Activated CD4-positive, alpha-beta memory T cell treated with anti-CD3 and anti-CD28 coated beads for 36 hours (primary cell): ENCODE measurements at regions not wholly inside any gene's neighbourhood (a gene's known extent, or its start where the extent isn't known, plus 50 kb on each side); places are given as distances from the start of the nearest gene placed in this dataset.

ENCODE experiments used
- CTCF ChIA-PET: fragments of 350-600 bp; sonication (Branson Sonifier 250); formaldehyde crosslinking; loops from one replicate; lab custom pipeline; 2021; ENCODE audit warnings: antibody characterized with exemption, inconsistent platforms; lab: Charles Lee
- POLR2A ChIA-PET: fragments of 350-600 bp; sonication (Branson Sonifier 250); formaldehyde crosslinking; loops from one replicate; lab custom pipeline; 2021; ENCODE audit warnings: antibody characterized with exemption; lab: Charles Lee
- DNase-seq: peaks from one replicate; pipeline ENCODE4 v3.0.0-alpha.2; 2020
- H3K27ac Mint-ChIP-seq: one replicate; pipeline ENCODE4 v1.8.0; 2021; ENCODE audit warnings: mixed read lengths
- H3K27me3 Mint-ChIP-seq: one replicate; pipeline ENCODE4 v1.8.0; 2021; ENCODE audit warnings: mixed read lengths
- H3K36me3 Mint-ChIP-seq: one replicate; pipeline ENCODE4 v1.8.0; 2021; ENCODE audit warnings: mixed read lengths
- H3K4me1 Mint-ChIP-seq: one replicate; pipeline ENCODE4 v1.8.0; 2021; ENCODE audit warnings: low read depth, mixed read lengths
- H3K4me3 Mint-ChIP-seq: one replicate; pipeline ENCODE4 v1.8.0; 2021; ENCODE audit warnings: mild to moderate bottlenecking, mixed read lengths
- H3K9me3 Mint-ChIP-seq: one replicate; pipeline ENCODE4 v1.8.0; 2021; ENCODE audit warnings: mixed read lengths
- intact Hi-C: fragments of 100-400 bp; cut with micrococcal nuclease; formaldehyde crosslinking; loops from one replicate; pipeline ENCODE4 v1.15.1; 2023

- H3K9me3 Mint-ChIP-seq: no peaks in the 10 kb centered on the region
- H3K4me3 Mint-ChIP-seq: no peak overlapping the region
- no peaks in the 10 kb centered on the region for H3K27me3 Mint-ChIP-seq
- ChIA-PET CTCF (no interaction called here), POLR2A (no interaction called here)
- intact Hi-C loops: no loop called here
- no peak for DNase-seq
- H3K27ac Mint-ChIP-seq: no peak overlapping the region
- no peaks in the 10 kb centered on the region for H3K4me1 Mint-ChIP-seq
- no peaks in the 10 kb centered on the region for H3K36me3 Mint-ChIP-seq
Measured at GRCh38 chr12:23066095-23066494, 441.1 kb downstream of the ETNK1 start.

- H3K4me1 Mint-ChIP-seq: no peaks in the 10 kb centered on the region
- POLR2A ChIA-PET: no interaction called here
- no peak for DNase-seq
- no peaks in the 10 kb centered on the region for H3K36me3 Mint-ChIP-seq
- no peaks in the 10 kb centered on the region for H3K27me3 Mint-ChIP-seq
- H3K9me3 Mint-ChIP-seq: peaks cover under 1% of the 10 kb centered on the region
- CTCF ChIA-PET: interaction anchor here (0.6 kb wide), 1 partner anchor 65 kb away, joined by 3 read pairs; no protein-coding TSS in a partner anchor
- no peak overlapping the region for H3K27ac Mint-ChIP-seq
- no peak overlapping the region for H3K4me3 Mint-ChIP-seq
- intact Hi-C loops: no loop called here
Measured at GRCh38 chr12:23083267-23083666, 458.3 kb downstream of the ETNK1 start.

GRCh38 chr12:23084236-23084995 is 459.4 kb downstream of the ETNK1 start:
- ChIA-PET CTCF (no interaction called here), POLR2A (no interaction called here)
- Mint-ChIP-seq H3K4me1 (no peaks in the 10 kb centered on the region), H3K36me3 (no peaks in the 10 kb centered on the region), H3K27me3 (no peaks in the 10 kb centered on the region), H3K27ac (no peak overlapping the region), H3K4me3 (no peak overlapping the region), H3K9me3 (peaks cover 2% of the 10 kb centered on the region)
- no peak for DNase-seq
- intact Hi-C loops: no loop called here

- H3K36me3 Mint-ChIP-seq: no peaks in the 10 kb centered on the region
- intact Hi-C loops: no loop called here
- H3K4me3 Mint-ChIP-seq: no peak overlapping the region
- ChIA-PET CTCF (no interaction called here), POLR2A (no interaction called here)
- H3K27ac Mint-ChIP-seq: no peak overlapping the region
- no peaks in the 10 kb centered on the region for H3K4me1 Mint-ChIP-seq
- H3K27me3 Mint-ChIP-seq: no peaks in the 10 kb centered on the region
- peaks cover 10% of the 10 kb centered on the region for H3K9me3 Mint-ChIP-seq
- no peak for DNase-seq
Measured at GRCh38 chr12:23088594-23088993, 463.6 kb downstream of the ETNK1 start.

GRCh38 chr12:23093488-23093887 is 468.5 kb downstream of the ETNK1 start:
- CTCF ChIA-PET: no interaction called here
- POLR2A ChIA-PET: no interaction called here
- Mint-ChIP-seq H3K9me3 (peaks cover 8% of the 10 kb centered on the region), H3K4me3 (no peak overlapping the region), H3K4me1 (no peaks in the 10 kb centered on the region), H3K36me3 (no peaks in the 10 kb centered on the region), H3K27me3 (no peaks in the 10 kb centered on the region), H3K27ac (no peak overlapping the region)
- no peak for DNase-seq
- intact Hi-C loops: no loop called here

GRCh38 chr12:23096321-23096720 is 471.4 kb downstream of the ETNK1 start:
- Mint-ChIP-seq H3K4me1 (no peaks in the 10 kb centered on the region), H3K36me3 (no peaks in the 10 kb centered on the region), H3K27me3 (no peaks in the 10 kb centered on the region), H3K27ac (no peak overlapping the region), H3K9me3 (peaks cover 2% of the 10 kb centered on the region), H3K4me3 (no peak overlapping the region)
- intact Hi-C loops: no loop called here
- ChIA-PET POLR2A (no interaction called here), CTCF (no interaction called here)
- DNase-seq: no peak

GRCh38 chr12:23098110-23098509 is 473.1 kb downstream of the ETNK1 start:
- Mint-ChIP-seq H3K27me3 (no peaks in the 10 kb centered on the region), H3K4me1 (no peaks in the 10 kb centered on the region), H3K9me3 (no peaks in the 10 kb centered on the region), H3K4me3 (no peak overlapping the region), H3K36me3 (no peaks in the 10 kb centered on the region), H3K27ac (no peak overlapping the region)
- intact Hi-C loops: no loop called here
- POLR2A ChIA-PET: no interaction called here
- no peak for DNase-seq
- CTCF ChIA-PET: no interaction called here

GRCh38 chr12:23098517-23098916 is 473.5 kb downstream of the ETNK1 start:
- POLR2A ChIA-PET: no interaction called here
- DNase-seq: no peak
- no peaks in the 10 kb centered on the region for H3K9me3 Mint-ChIP-seq
- no peaks in the 10 kb centered on the region for H3K4me1 Mint-ChIP-seq
- H3K27ac Mint-ChIP-seq: no peak overlapping the region
- H3K4me3 Mint-ChIP-seq: no peak overlapping the region
- H3K27me3 Mint-ChIP-seq: no peaks in the 10 kb centered on the region
- no peaks in the 10 kb centered on the region for H3K36me3 Mint-ChIP-seq
- intact Hi-C loops: no loop called here
- CTCF ChIA-PET: no interaction called here

GRCh38 chr12:23099104-23099503 is 474.1 kb downstream of the ETNK1 start:
- Mint-ChIP-seq H3K27me3 (no peaks in the 10 kb centered on the region), H3K9me3 (no peaks in the 10 kb centered on the region), H3K27ac (no peak overlapping the region), H3K4me1 (no peaks in the 10 kb centered on the region), H3K36me3 (no peaks in the 10 kb centered on the region), H3K4me3 (no peak overlapping the region)
- CTCF ChIA-PET: no interaction called here
- no peak for DNase-seq
- intact Hi-C loops: no loop called here
- POLR2A ChIA-PET: no interaction called here

GRCh38 chr12:23099604-23100003 is 474.6 kb downstream of the ETNK1 start:
- Mint-ChIP-seq H3K4me3 (no peak overlapping the region), H3K4me1 (no peaks in the 10 kb centered on the region), H3K9me3 (no peaks in the 10 kb centered on the region), H3K36me3 (no peaks in the 10 kb centered on the region), H3K27ac (no peak overlapping the region), H3K27me3 (no peaks in the 10 kb centered on the region)
- no peak for DNase-seq
- intact Hi-C loops: no loop called here
- CTCF ChIA-PET: no interaction called here
- POLR2A ChIA-PET: no interaction called here

GRCh38 chr12:23108957-23109356 is 484.0 kb downstream of the ETNK1 start:
- intact Hi-C loops: no loop called here
- Mint-ChIP-seq H3K27ac (no peak overlapping the region), H3K27me3 (no peaks in the 10 kb centered on the region), H3K4me3 (no peak overlapping the region), H3K9me3 (no peaks in the 10 kb centered on the region), H3K4me1 (no peaks in the 10 kb centered on the region), H3K36me3 (no peaks in the 10 kb centered on the region)
- POLR2A ChIA-PET: no interaction called here
- DNase-seq: no peak
- CTCF ChIA-PET: no interaction called here

- CTCF ChIA-PET: no interaction called here
- POLR2A ChIA-PET: no interaction called here
- no peaks in the 10 kb centered on the region for H3K27me3 Mint-ChIP-seq
Measured at GRCh38 chr12:23113781-23114180, 488.8 kb downstream of the ETNK1 start.

GRCh38 chr12:23115984-23116383 is 491.0 kb downstream of the ETNK1 start:
- Mint-ChIP-seq H3K4me1 (no peaks in the 10 kb centered on the region), H3K27me3 (no peaks in the 10 kb centered on the region), H3K9me3 (no peaks in the 10 kb centered on the region), H3K4me3 (no peak overlapping the region), H3K36me3 (no peaks in the 10 kb centered on the region), H3K27ac (no peak overlapping the region)
- POLR2A ChIA-PET: no interaction called here
- intact Hi-C loops: no loop called here
- CTCF ChIA-PET: no interaction called here
- DNase-seq: no peak

More at GRCh38 chr12:23113781-23114180, 488.8 kb downstream of the ETNK1 start:
- H3K36me3 Mint-ChIP-seq: no peaks in the 10 kb centered on the region
- H3K9me3 Mint-ChIP-seq: no peaks in the 10 kb centered on the region
- no peaks in the 10 kb centered on the region for H3K4me1 Mint-ChIP-seq
- no peak for DNase-seq
- H3K27ac Mint-ChIP-seq: no peak overlapping the region
- intact Hi-C loops: no loop called here
- no peak overlapping the region for H3K4me3 Mint-ChIP-seq
